ENCODE measurements at regions not wholly inside any gene's neighbourhood (a gene's known extent, or its start where the extent isn't known, plus 50 kb on each side); places are given as distances from the start of the nearest gene placed in this dataset.

- WGBS, 3 donors, result 40 to 65% (median 50%) methylated on average over 2 of the region's 2 CpGs
- H3K36me3 ChIP-seq (ENCODE audit: control insufficient read depth in 3 of 3, insufficient read depth in 2 of 3, low read depth in 1 of 3, low read length in 3 of 3), result no peaks in the 10 kb centered on the region
- DNase-seq (peak in 1 of 2 donors; percentile 2), FAIRE-seq (no peak)
- peaks cover 0 to 4% (median 0%) of the 10 kb centered on the region in 3 donors for H3K27me3 ChIP-seq (ENCODE audit: control insufficient read depth in 3 of 3, insufficient read depth in 3 of 3, low read length in 3 of 3)
- no peak overlapping the region for H3K27ac ChIP-seq (ENCODE audit: low read depth in 1 of 3, low read length in 2 of 3)
- H3K4me3 ChIP-seq (ENCODE audit: low read depth in 1 of 3, low read length in 3 of 3), result no peak overlapping the region
- no peaks in the 10 kb centered on the region for H3K4me1 ChIP-seq (ENCODE audit: control insufficient read depth in 3 of 3, insufficient read depth in 2 of 3, low read depth in 1 of 3, low read length in 2 of 3)
- no peaks in the 10 kb centered on the region for H3K9me3 ChIP-seq (ENCODE audit: control insufficient read depth in 2 of 2, insufficient read depth in 1 of 2, low read depth in 1 of 2, low read length in 1 of 2)
Observed at GRCh38 chr12:112559784-112560183, 141.0 kb downstream of the PTPN11 start.

GRCh38 chr12:112564160-112564784, 145.5 kb downstream of the PTPN11 start:
- Histone ChIP-seq H3K36me3 (ENCODE audit: control insufficient read depth in 3 of 3, insufficient read depth in 2 of 3, low read depth in 1 of 3, low read length in 3 of 3) (no peaks in the 10 kb centered on the region), H3K4me1 (ENCODE audit: control insufficient read depth in 3 of 3, insufficient read depth in 2 of 3, low read depth in 1 of 3, low read length in 2 of 3) (no peaks in the 10 kb centered on the region), H3K27ac (ENCODE audit: low read depth in 1 of 3, low read length in 2 of 3) (no peak overlapping the region), H3K9me3 (ENCODE audit: control insufficient read depth in 2 of 2, insufficient read depth in 1 of 2, low read depth in 1 of 2, low read length in 1 of 2) (no peaks in the 10 kb centered on the region), H3K27me3 (ENCODE audit: control insufficient read depth in 3 of 3, insufficient read depth in 3 of 3, low read length in 3 of 3) (peaks cover 0 to 3% (median 0%) of the 10 kb centered on the region in 3 donors), H3K4me3 (ENCODE audit: low read depth in 1 of 3, low read length in 3 of 3) (no peak overlapping the region)
- DNase-seq, result no peak
- WGBS, 3 donors, result 66 to 75% (median 67%) methylated on average over 11 of the region's 11 CpGs
- FAIRE-seq, result no peak

- FAIRE-seq (no peak), DNase-seq (no peak)
- Histone ChIP-seq H3K36me3 (ENCODE audit: control insufficient read depth in 3 of 3, insufficient read depth in 2 of 3, low read depth in 1 of 3, low read length in 3 of 3) (no peaks in the 10 kb centered on the region), H3K27ac (ENCODE audit: low read depth in 1 of 3, low read length in 2 of 3) (no peak overlapping the region), H3K4me1 (ENCODE audit: control insufficient read depth in 3 of 3, insufficient read depth in 2 of 3, low read depth in 1 of 3, low read length in 2 of 3) (no peaks in the 10 kb centered on the region), H3K9me3 (ENCODE audit: control insufficient read depth in 2 of 2, insufficient read depth in 1 of 2, low read depth in 1 of 2, low read length in 1 of 2) (no peaks in the 10 kb centered on the region), H3K27me3 (ENCODE audit: control insufficient read depth in 3 of 3, insufficient read depth in 3 of 3, low read length in 3 of 3) (peaks cover 0 to 11% (median 0%) of the 10 kb centered on the region in 3 donors), H3K4me3 (ENCODE audit: low read depth in 1 of 3, low read length in 3 of 3) (no peak overlapping the region)
- 75 to 89% (median 81%) methylated on average over 2 of the region's 2 CpGs for WGBS, 3 donors
Observed at GRCh38 chr12:112568641-112569040, 149.9 kb downstream of the PTPN11 start.

DNA sequence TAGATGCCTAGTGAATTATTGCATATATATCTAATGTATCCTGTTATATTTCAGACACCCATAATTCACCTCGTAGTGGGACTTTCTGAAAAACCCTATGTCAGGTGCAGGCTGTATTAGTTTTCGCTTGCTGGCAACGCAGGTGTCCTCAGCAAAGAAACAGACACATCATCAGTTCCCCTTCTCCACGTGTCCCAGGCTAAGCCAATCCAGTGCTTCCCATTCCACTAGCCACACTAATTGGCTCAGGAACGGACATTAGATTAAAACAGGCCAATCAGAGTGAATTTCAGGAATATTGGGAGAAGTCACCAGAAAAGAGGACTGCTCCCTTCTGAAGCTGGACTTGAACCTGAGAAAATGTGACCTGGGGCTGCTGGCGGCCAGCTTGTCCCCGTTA, 151.3 kb downstream of the PTPN11 start:
- no peak for DNase-seq
- WGBS, 3 donors, result 54 to 69% (median 55%) methylated on average over 7 of the region's 7 CpGs
- no peak for FAIRE-seq
- Histone ChIP-seq H3K9me3 (ENCODE audit: control insufficient read depth in 2 of 2, insufficient read depth in 1 of 2, low read depth in 1 of 2, low read length in 1 of 2) (no peaks in the 10 kb centered on the region), H3K27me3 (ENCODE audit: control insufficient read depth in 3 of 3, insufficient read depth in 3 of 3, low read length in 3 of 3) (peaks cover 0 to 14% (median 0%) of the 10 kb centered on the region in 3 donors), H3K36me3 (ENCODE audit: control insufficient read depth in 3 of 3, insufficient read depth in 2 of 3, low read depth in 1 of 3, low read length in 3 of 3) (no peaks in the 10 kb centered on the region), H3K4me3 (ENCODE audit: low read depth in 1 of 3, low read length in 3 of 3) (no peak overlapping the region), H3K4me1 (ENCODE audit: control insufficient read depth in 3 of 3, insufficient read depth in 2 of 3, low read depth in 1 of 3, low read length in 2 of 3) (no peaks in the 10 kb centered on the region), H3K27ac (ENCODE audit: low read depth in 1 of 3, low read length in 2 of 3) (no peak overlapping the region)

DNA sequence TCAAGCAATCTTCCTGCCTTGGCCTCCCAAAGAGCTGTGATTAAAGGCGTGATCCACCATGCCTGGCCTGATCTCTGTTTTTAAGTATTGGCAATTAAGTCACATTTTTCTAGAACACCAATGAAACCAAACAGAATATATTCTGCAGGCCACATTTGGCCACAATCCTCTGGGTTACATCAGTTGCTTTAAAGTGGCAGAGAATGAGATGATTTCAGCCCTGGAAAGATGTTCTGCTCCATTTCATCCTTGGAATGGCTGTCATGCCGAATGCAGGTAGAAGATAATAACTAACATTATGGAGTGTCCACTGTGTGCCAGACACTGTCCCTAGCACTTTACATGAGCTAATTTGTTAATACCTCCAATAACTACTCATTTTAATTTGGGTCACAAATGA, 154.4 kb downstream of the PTPN11 start:
- Histone ChIP-seq H3K4me3 (ENCODE audit: low read depth in 1 of 3, low read length in 3 of 3) (no peak overlapping the region), H3K4me1 (ENCODE audit: control insufficient read depth in 3 of 3, insufficient read depth in 2 of 3, low read depth in 1 of 3, low read length in 2 of 3) (no peaks in the 10 kb centered on the region), H3K27ac (ENCODE audit: low read depth in 1 of 3, low read length in 2 of 3) (no peak overlapping the region), H3K36me3 (ENCODE audit: control insufficient read depth in 3 of 3, insufficient read depth in 2 of 3, low read depth in 1 of 3, low read length in 3 of 3) (no peaks in the 10 kb centered on the region), H3K9me3 (ENCODE audit: control insufficient read depth in 2 of 2, insufficient read depth in 1 of 2, low read depth in 1 of 2, low read length in 1 of 2) (no peaks in the 10 kb centered on the region), H3K27me3 (ENCODE audit: control insufficient read depth in 3 of 3, insufficient read depth in 3 of 3, low read length in 3 of 3) (peaks cover 3 to 16% (median 11%) of the 10 kb centered on the region in 3 donors)
- 68 to 81% (median 79%) methylated on average over 2 of the region's 2 CpGs for WGBS, 3 donors
- FAIRE-seq (no peak), DNase-seq (no peak)

GRCh38 chr12:112574896-112575558, 156.3 kb downstream of the PTPN11 start:
- Histone ChIP-seq H3K36me3 (ENCODE audit: control insufficient read depth in 3 of 3, insufficient read depth in 2 of 3, low read depth in 1 of 3, low read length in 3 of 3) (no peaks in the 10 kb centered on the region), H3K4me3 (ENCODE audit: low read depth in 1 of 3, low read length in 3 of 3) (no peak overlapping the region), H3K4me1 (ENCODE audit: control insufficient read depth in 3 of 3, insufficient read depth in 2 of 3, low read depth in 1 of 3, low read length in 2 of 3) (no peaks in the 10 kb centered on the region), H3K27ac (ENCODE audit: low read depth in 1 of 3, low read length in 2 of 3) (no peak overlapping the region), H3K27me3 (ENCODE audit: control insufficient read depth in 3 of 3, insufficient read depth in 3 of 3, low read length in 3 of 3) (peaks cover 3 to 18% (median 14%) of the 10 kb centered on the region in 3 donors), H3K9me3 (ENCODE audit: control insufficient read depth in 2 of 2, insufficient read depth in 1 of 2, low read depth in 1 of 2, low read length in 1 of 2) (no peaks in the 10 kb centered on the region)
- WGBS, 3 donors, result 3 to 8% (median 7%) methylated on average over 16 to 42 of the region's 42 CpGs
- FAIRE-seq (no peak), DNase-seq (no peak)

DNA sequence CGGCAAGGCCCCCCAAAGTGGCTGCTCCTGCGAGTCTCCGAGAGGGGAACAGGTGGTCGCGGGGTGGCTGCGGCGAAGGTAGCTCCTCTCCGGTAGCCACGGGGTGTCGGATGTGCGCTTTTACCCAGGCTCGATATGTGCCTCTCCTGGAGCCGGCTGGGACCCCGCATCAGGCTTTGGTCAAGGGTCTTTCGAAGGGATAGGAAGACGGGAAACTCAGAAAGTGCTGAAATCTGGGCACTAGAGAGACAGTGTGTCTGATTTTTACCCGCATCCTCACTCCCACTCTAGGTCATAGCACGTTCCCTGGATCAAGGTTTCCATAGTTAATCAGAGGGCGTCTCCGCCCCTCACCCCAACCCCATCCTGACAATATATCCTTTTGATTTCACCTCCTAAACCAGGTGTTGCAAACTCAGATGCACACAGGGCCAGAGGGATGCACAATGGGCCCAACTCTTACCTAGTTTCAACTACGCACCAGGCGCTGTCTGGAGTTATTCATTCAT, 156.9 kb downstream of the PTPN11 start:
- Histone ChIP-seq H3K4me1 (ENCODE audit: control insufficient read depth in 3 of 3, insufficient read depth in 2 of 3, low read depth in 1 of 3, low read length in 2 of 3) (no peaks in the 10 kb centered on the region), H3K9me3 (ENCODE audit: control insufficient read depth in 2 of 2, insufficient read depth in 1 of 2, low read depth in 1 of 2, low read length in 1 of 2) (no peaks in the 10 kb centered on the region), H3K4me3 (ENCODE audit: low read depth in 1 of 3, low read length in 3 of 3) (no peak overlapping the region), H3K27ac (ENCODE audit: low read depth in 1 of 3, low read length in 2 of 3) (no peak overlapping the region), H3K27me3 (ENCODE audit: control insufficient read depth in 3 of 3, insufficient read depth in 3 of 3, low read length in 3 of 3) (peaks cover 3 to 18% (median 14%) of the 10 kb centered on the region in 3 donors), H3K36me3 (ENCODE audit: control insufficient read depth in 3 of 3, insufficient read depth in 2 of 3, low read depth in 1 of 3, low read length in 3 of 3) (no peaks in the 10 kb centered on the region)
- FAIRE-seq, result no peak
- 29 to 39% (median 35%) methylated on average over 20 to 22 of the region's 22 CpGs for WGBS, 3 donors
- no peak for DNase-seq

DNA sequence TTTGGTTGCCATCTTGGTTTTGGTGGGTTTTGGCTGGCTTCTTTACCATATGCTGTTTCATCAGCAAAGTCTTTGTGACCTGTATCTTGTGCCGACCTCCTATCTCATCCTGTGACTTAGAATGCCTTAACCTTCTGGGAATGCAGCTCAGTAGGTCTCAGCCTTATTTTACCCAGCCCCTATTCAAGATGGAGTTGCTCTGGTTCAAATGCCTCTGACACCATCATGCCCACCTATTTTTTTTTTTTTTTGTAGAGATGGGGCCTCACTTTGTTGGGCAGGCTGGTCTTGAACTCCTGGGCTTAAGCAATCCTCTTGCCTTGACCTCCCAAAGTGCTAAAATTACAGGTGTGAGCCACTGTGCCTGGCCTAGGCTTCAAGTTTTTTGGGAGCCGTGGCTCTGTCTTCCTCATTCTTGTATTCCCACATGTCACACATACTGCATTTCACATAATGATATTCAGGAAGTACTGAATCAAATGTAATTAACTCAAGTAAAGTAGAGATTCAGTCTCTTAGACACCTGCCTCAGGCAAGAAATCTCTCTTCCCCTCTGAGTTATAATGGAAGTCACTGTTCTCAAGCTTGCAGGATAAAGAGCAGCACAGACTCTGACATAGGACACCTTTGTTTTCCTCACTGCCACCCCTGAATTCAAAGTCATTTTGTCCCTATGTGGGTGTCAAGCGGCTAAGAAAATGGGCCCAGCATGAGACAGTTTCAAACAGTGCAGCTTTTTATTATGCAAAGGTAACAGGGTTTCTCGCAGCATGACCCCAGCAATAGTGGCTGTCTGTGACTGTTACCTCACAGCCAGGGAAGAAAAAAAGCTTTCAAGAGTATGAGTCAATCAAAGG, 159.0 kb downstream of the PTPN11 start:
- H3K9me3 ChIP-seq (ENCODE audit: control insufficient read depth in 2 of 2, insufficient read depth in 1 of 2, low read depth in 1 of 2, low read length in 1 of 2), result no peaks in the 10 kb centered on the region
- no peaks in the 10 kb centered on the region for H3K4me1 ChIP-seq (ENCODE audit: control insufficient read depth in 3 of 3, insufficient read depth in 2 of 3, low read depth in 1 of 3, low read length in 2 of 3)
- H3K27ac ChIP-seq (ENCODE audit: low read depth in 1 of 3, low read length in 2 of 3), result no peak overlapping the region
- H3K27me3 ChIP-seq (ENCODE audit: control insufficient read depth in 3 of 3, insufficient read depth in 3 of 3, low read length in 3 of 3), result peaks cover 3 to 16% (median 14%) of the 10 kb centered on the region in 3 donors
- WGBS, 3 donors, result 34 to 39% (median 39%) methylated on average over 4 of the region's 4 CpGs
- no peak overlapping the region for H3K4me3 ChIP-seq (ENCODE audit: low read depth in 1 of 3, low read length in 3 of 3)
- H3K36me3 ChIP-seq (ENCODE audit: control insufficient read depth in 3 of 3, insufficient read depth in 2 of 3, low read depth in 1 of 3, low read length in 3 of 3), result no peaks in the 10 kb centered on the region
- DNase-seq (no peak), FAIRE-seq (no peak)

Measured in small intestine (tissue), 7 donors.